GM12873 (cell line): ENCODE measurements at regions not wholly inside any gene's neighbourhood (a gene's known extent, or its start where the extent isn't known, plus 50 kb on each side); places are given as distances from the start of the nearest gene placed in this dataset.

Experiments
- CTCF ChIP-seq: IDR thresholded peaks from 2 replicates; pipeline ENCODE4 v1.5.1; 2012; ENCODE audit warnings: low read depth, mild to moderate bottlenecking, moderate library complexity, low read length, control low read depth; ENCODE audit not compliant: insufficient read depth; ENCODE audit errors: missing control alignments

- TF ChIP-seq CTCF, result no peak
These were observed 109.6 kb downstream of the TMEM130 start for GRCh38 chr7:98760201-98760651.

- no peak for TF ChIP-seq CTCF
These were observed 108.6 kb downstream of the TMEM130 start for GRCh38 chr7:98761225-98761624.

GRCh38 chr7:98762620-98763019 lies 107.2 kb downstream of the TMEM130 start:
- no peak for TF ChIP-seq CTCF

- no peak for TF ChIP-seq CTCF
These were observed 106.4 kb downstream of the TMEM130 start for GRCh38 chr7:98763441-98763840.

- no peak for TF ChIP-seq CTCF
These were observed 104.9 kb downstream of the TMEM130 start for GRCh38 chr7:98764946-98765345.

GRCh38 chr7:98771519-98771918 lies 98.3 kb downstream of the TMEM130 start:
- TF ChIP-seq CTCF, result no peak

GRCh38 chr7:98771941-98772603 lies 97.7 kb downstream of the TMEM130 start:
- no peak for TF ChIP-seq CTCF
